GM13976 (cell line): ENCODE measurements at regions not wholly inside any gene's neighbourhood (a gene's known extent, or its start where the extent isn't known, plus 50 kb on each side); places are given as distances from the start of the nearest gene placed in this dataset.

ENCODE experiments used
- DNase-seq: peaks from one replicate; pipeline ENCODE4 v3.0.0; 2012; ENCODE audit warnings: low spot score
- CTCF ChIP-seq: IDR thresholded peaks from 2 replicates; pipeline ENCODE4 v1.5.1; 2012; ENCODE audit warnings: borderline replicate concordance, mild to moderate bottlenecking; ENCODE audit not compliant: insufficient read depth; ENCODE audit errors: extremely low read depth, missing control alignments, control extremely low read depth
- in situ Hi-C: fragments of 300-500 bp; cut with MboI; formaldehyde crosslinking; loops from one replicate; pipeline ENCODE4 v1.12.0; 2022; ENCODE audit warnings: low sequenced_read_pairs, mixed read lengths, inconsistent platforms; ENCODE audit not compliant: unreplicated experiment

GRCh38 chr22:26927821-26928220, 270.4 kb downstream of the MIAT start:
- no peak for TF ChIP-seq CTCF
- in situ Hi-C loops = no loop called here

GRCh38 chr22:26931471-26931870, 274.1 kb downstream of the MIAT start:
- in situ Hi-C loops = no loop called here
- no peak for TF ChIP-seq CTCF
- DNase-seq = no peak

More at GRCh38 chr22:26927821-26928220, 270.4 kb downstream of the MIAT start:
- DNase-seq = no peak

GRCh38 chr22:26933105-26933590, 275.8 kb downstream of the MIAT start:
- DNase-seq = no peak
- in situ Hi-C loops = no loop called here
- TF ChIP-seq CTCF = no peak

GRCh38 chr22:26937213-26937612, 279.8 kb downstream of the MIAT start:
- in situ Hi-C loops = no loop called here
- TF ChIP-seq CTCF = no peak
- DNase-seq = no peak

- in situ Hi-C loops = no loop called here
- no peak for TF ChIP-seq CTCF
- no peak for DNase-seq
Observed at GRCh38 chr22:26939466-26939865, 282.1 kb downstream of the MIAT start.

GRCh38 chr22:26941896-26942636, 284.7 kb downstream of the MIAT start:
- in situ Hi-C loops = no loop called here

More at GRCh38 chr22:26941896-26942636, 284.7 kb downstream of the MIAT start:
- TF ChIP-seq CTCF = no peak
- no peak for DNase-seq
